Uterus (tissue), 3 donors: ENCODE measurements at regions not wholly inside any gene's neighbourhood (a gene's known extent, or its start where the extent isn't known, plus 50 kb on each side); places are given as distances from the start of the nearest gene placed in this dataset.
"Not testable (repeated sequence)": the region's sequence is repeated elsewhere in the genome, so short reads cannot be mapped to it uniquely, and the experiment has no call there.

Experiments used
- DNase-seq, 2 donors: peaks; one replicate each; pipeline ENCODE4 v3.0.0-alpha.2; 2019 to 2020
- H3K27ac ChIP-seq, 2 donors: fragments of 200-600 bp; sonication (generic); 1 replicate in 1 of 2; 2 replicates in 1 of 2; pipeline ENCODE4 v1.5.1; 2016 to 2018
- H3K27me3 ChIP-seq, 2 donors: fragments of 200-600 bp; sonication (generic); one replicate each; pipeline ENCODE4 v1.5.1; 2018 to 2019; ENCODE audit warnings: control low read depth in 1 of 2
- H3K36me3 ChIP-seq, 2 donors: fragments of 200-600 bp; sonication (generic); one replicate each; pipeline ENCODE4 v1.5.1; 2019; ENCODE audit warnings: control low read depth in 1 of 2
- H3K4me1 ChIP-seq, 2 donors: fragments of 200-600 bp; sonication (generic); one replicate each; pipeline ENCODE4 v1.5.1; 2018 to 2019; ENCODE audit warnings: control low read depth in 1 of 2
- H3K4me3 ChIP-seq, 2 donors: fragments of 200-600 bp; sonication (generic); 1 replicate in 1 of 2; 2 replicates in 1 of 2; pipeline ENCODE4 v1.5.1; 2018 to 2019; ENCODE audit warnings: mild to moderate bottlenecking in 1 of 2
- H3K9me3 ChIP-seq, 2 donors: fragments of 200-600 bp; sonication (generic); one replicate each; pipeline ENCODE4 v1.5.1; 2019; ENCODE audit warnings: control low read depth in 1 of 2
- CTCF ChIP-seq, 4 experiments: fragments of 200-600 bp in 2 of 4; fragments of 450-650 bp in 2 of 4; sonication (generic) in 2 of 4; IDR thresholded peaks; one replicate each; pipeline ENCODE4 v1.5.1; 2016 to 2019; ENCODE audit warnings: antibody characterized with exemption in 4 of 4, mild to moderate bottlenecking in 2 of 4, moderate library complexity in 1 of 4
- POLR2A ChIP-seq, 2 donors: fragments of 450-650 bp; IDR thresholded peaks; one replicate each; pipeline ENCODE4 v1.6.1; 2016; ENCODE audit warnings: antibody characterized with exemption in 2 of 2, mild to moderate bottlenecking in 1 of 2, moderate library complexity in 1 of 2
- intact Hi-C: fragments of 100-400 bp; cut with DNase I; formaldehyde crosslinking; loops from one replicate; pipeline ENCODE4 v1.15.1; 2023; ENCODE audit warnings: low total_unique reads
- donor health status: DM: yes; HTN: yes; CAD: no.

GRCh38 chr6:81023709-81024108, 728.8 kb downstream of the TENT5A start:
- H3K27ac ChIP-seq, result no peak overlapping the region
- H3K27me3 ChIP-seq, result no peaks in the 10 kb centered on the region
- no peaks in the 10 kb centered on the region for H3K4me1 ChIP-seq
- no peaks in the 10 kb centered on the region for H3K36me3 ChIP-seq
- no peak overlapping the region for H3K4me3 ChIP-seq
- TF ChIP-seq POLR2A (IDR thresholded peaks at IDR 0.05), result no peak
- no peak for TF ChIP-seq CTCF (IDR thresholded peaks at IDR 0.05)
- no peak for DNase-seq
- intact Hi-C loops, result no loop called here
- H3K9me3 ChIP-seq, result no peaks in the 10 kb centered on the region

DNA sequence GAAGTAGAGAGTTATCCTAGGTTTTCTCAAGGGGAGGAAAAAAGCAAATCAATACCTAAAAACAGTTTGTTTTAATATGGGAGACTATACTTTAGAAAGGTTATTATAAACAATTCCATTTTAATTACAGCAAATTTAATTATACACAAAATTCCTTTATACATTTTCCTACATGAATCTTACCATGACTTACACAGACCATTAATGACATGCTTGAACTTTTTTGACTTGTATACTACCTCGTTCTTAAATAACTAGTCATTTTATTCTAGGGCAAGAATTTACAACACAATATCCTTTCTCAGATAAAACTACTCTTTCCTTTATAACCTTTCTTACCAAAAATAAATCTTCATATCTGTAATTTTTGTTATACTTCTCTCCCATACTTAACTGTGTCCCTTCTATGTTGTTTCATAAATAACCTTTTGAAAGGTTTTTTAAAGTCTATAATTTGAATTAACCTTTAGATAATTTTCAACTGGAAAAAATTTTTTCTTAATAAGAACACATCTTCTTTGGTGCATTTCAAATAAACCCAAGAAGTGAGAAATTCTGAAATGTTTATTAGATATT, 729.4 kb downstream of the TENT5A start:
- intact Hi-C loops, result no loop called here
- Histone ChIP-seq H3K27me3 (no peaks in the 10 kb centered on the region), H3K9me3 (no peaks in the 10 kb centered on the region), H3K36me3 (no peaks in the 10 kb centered on the region), H3K4me3 (no peak overlapping the region), H3K4me1 (no peaks in the 10 kb centered on the region), H3K27ac (no peak overlapping the region)
- no peak for DNase-seq
- TF ChIP-seq POLR2A (IDR thresholded peaks at IDR 0.05), result no peak
- no peak for TF ChIP-seq CTCF (IDR thresholded peaks at IDR 0.05)

GRCh38 chr6:81017586-81017985, 734.9 kb downstream of the TENT5A start:
- H3K36me3 ChIP-seq, H3K27me3 ChIP-seq, H3K27ac ChIP-seq, H3K4me1 ChIP-seq, H3K4me3 ChIP-seq, DNase-seq, H3K9me3 ChIP-seq, intact Hi-C loops: not testable (repeated sequence)

GRCh38 chr6:81003894-81004293, 748.6 kb downstream of the TENT5A start:
- Histone ChIP-seq H3K27ac (no peak overlapping the region), H3K4me1 (no peaks in the 10 kb centered on the region), H3K27me3 (no peaks in the 10 kb centered on the region), H3K36me3 (no peaks in the 10 kb centered on the region), H3K9me3 (no peaks in the 10 kb centered on the region), H3K4me3 (no peak overlapping the region)
- DNase-seq, result no peak
- TF ChIP-seq POLR2A (IDR thresholded peaks at IDR 0.05) (no peak), CTCF (IDR thresholded peaks at IDR 0.05) (no peak)
- intact Hi-C loops, result no loop called here

DNA sequence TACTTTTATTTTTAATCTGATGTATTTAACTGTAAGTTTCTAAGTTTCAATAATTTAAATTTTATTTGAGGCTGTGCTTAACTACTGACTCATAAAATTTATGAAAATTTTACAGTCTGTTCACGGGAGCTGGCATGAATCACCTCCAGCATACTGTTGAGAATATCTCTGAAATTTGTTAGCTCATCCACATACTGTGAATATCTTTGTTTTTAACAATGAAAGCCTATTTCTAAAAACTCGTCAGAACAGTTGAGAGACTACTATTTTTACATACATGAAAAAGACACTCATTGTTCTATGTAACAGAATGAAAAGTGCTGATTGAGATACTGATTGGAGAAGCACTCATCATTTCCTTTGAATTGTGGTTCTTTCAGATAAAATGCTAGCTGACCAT, 749.3 kb downstream of the TENT5A start:
- no peaks in the 10 kb centered on the region for H3K4me1 ChIP-seq
- H3K9me3 ChIP-seq, result no peaks in the 10 kb centered on the region
- TF ChIP-seq POLR2A (IDR thresholded peaks at IDR 0.05), result no peak
- no peak for TF ChIP-seq CTCF (IDR thresholded peaks at IDR 0.05)
- no peak overlapping the region for H3K4me3 ChIP-seq
- H3K27ac ChIP-seq, result no peak overlapping the region
- no peaks in the 10 kb centered on the region for H3K36me3 ChIP-seq
- intact Hi-C loops, result no loop called here
- H3K27me3 ChIP-seq, result no peaks in the 10 kb centered on the region
- DNase-seq, result no peak

GRCh38 chr6:81002126-81002525, 750.4 kb downstream of the TENT5A start:
- H3K4me1 ChIP-seq, result no peaks in the 10 kb centered on the region
- H3K4me3 ChIP-seq, result no peak overlapping the region
- intact Hi-C loops, result no loop called here
- no peaks in the 10 kb centered on the region for H3K9me3 ChIP-seq
- TF ChIP-seq POLR2A (IDR thresholded peaks at IDR 0.05) (no peak), CTCF (IDR thresholded peaks at IDR 0.05) (no peak)
- H3K27ac ChIP-seq, result no peak overlapping the region
- no peaks in the 10 kb centered on the region for H3K27me3 ChIP-seq
- no peak for DNase-seq
- no peaks in the 10 kb centered on the region for H3K36me3 ChIP-seq
